ENCODE measurements at regions not wholly inside any gene's neighbourhood (a gene's known extent, or its start where the extent isn't known, plus 50 kb on each side); places are given as distances from the start of the nearest gene placed in this dataset.

GRCh38 chr3:150210461-150211110 is 197.5 kb upstream of the TSC22D2 start:
- Histone ChIP-seq H2BK20ac (ENCODE audit: low read length) (0 out of 2 replicates have a peak overlapping the region, but pooled peaks have one; percentile 18), H4K20me1 (replicated peaks in 1 of 2; ENCODE audit: control insufficient read depth in 1 of 2, insufficient read depth in 2 of 2, low read length in 2 of 2) (no peaks in the 10 kb centered on the region), H3K27ac (ENCODE audit: low read depth, low read length) (no peak overlapping the region; the same call in 1 of the 2 replicates), H3K14ac (ENCODE audit: insufficient read length) (no peak overlapping the region), H3K4ac (replicated peaks; ENCODE audit: insufficient read length, low read depth, low read length) (no peak overlapping the region), H2BK15ac (ENCODE audit: low read length) (no peak overlapping the region), H3K9me3 (ENCODE audit: insufficient read depth in 2 of 2, low read depth in 1 of 2, low read length in 1 of 2) (no peaks in the 10 kb centered on the region), H3K36me3 (ENCODE audit: control insufficient read depth in 2 of 4, insufficient read depth in 4 of 4, low read length in 3 of 4) (no peaks in the 10 kb centered on the region), H2AFZ (ENCODE audit: low read length) (peak overlapping the region; percentile 92), H3K18ac (ENCODE audit: extremely low read depth, low read length) (0 out of 2 replicates have a peak overlapping the region, but pooled peaks have one; percentile 41), H2BK120ac (replicated peaks; ENCODE audit: low read depth, low read length) (no peak overlapping the region), H3K79me1 (ENCODE audit: low read depth, low read length) (no peaks in the 10 kb centered on the region; the same call in 1 of the 2 replicates), H3K4me2 (ENCODE audit: insufficient read depth in 1 of 2, low read depth in 2 of 2, low read length in 2 of 2) (no peak overlapping the region), H3K4me3 (ENCODE audit: extremely low read depth in 1 of 4, insufficient read depth in 2 of 4, low read depth in 3 of 4, low read length in 4 of 4) (no peak overlapping the region), H4K91ac (replicated peaks; ENCODE audit: insufficient read length, low read length) (peak overlapping the region; percentile 86), H4K8ac (ENCODE audit: extremely low read depth, insufficient read depth, low read length) (peak overlapping the region; percentile 31), H3K56ac (replicated peaks; ENCODE audit: insufficient read length, low read depth, low read length) (no peak overlapping the region), H3K23ac (ENCODE audit: insufficient read length) (no peak overlapping the region), H2BK5ac (ENCODE audit: low read depth, low read length) (no peak overlapping the region), H2AK5ac (ENCODE audit: low read depth, low read length) (no peak overlapping the region), H3K9ac (replicated peaks in 1 of 4; ENCODE audit: extremely low read depth in 1 of 4, low read depth in 3 of 4, low read length in 3 of 4) (no peak overlapping the region), H3K79me2 (ENCODE audit: control insufficient read depth in 1 of 2, insufficient read depth in 2 of 2, low read length in 2 of 2) (no peaks in the 10 kb centered on the region), H2BK12ac (ENCODE audit: low read depth, low read length) (0 out of 2 replicates have a peak overlapping the region, but pooled peaks have one; percentile 13), H3K27me3 (replicated peaks in 1 of 4; ENCODE audit: control insufficient read depth in 3 of 4, extremely low read depth in 1 of 4, insufficient read depth in 3 of 4, low read length in 3 of 4) (no peaks in the 10 kb centered on the region), H4K5ac (ENCODE audit: insufficient read length, low read depth, low read length) (no peak overlapping the region), H3K23me2 (ENCODE audit: low read depth, low read length) (no peaks in the 10 kb centered on the region; the same call in 1 of the 2 replicates), H3K4me1 (replicated peaks in 1 of 4; ENCODE audit: control insufficient read depth in 3 of 4, insufficient read depth in 4 of 4, low read length in 3 of 4) (peaks cover 0 to 10% (median 4%) of the 10 kb centered on the region in 4 experiments; a peak in 5 of 7 replicates)
- POLR2A ChIA-PET (ENCODE audit: partially characterized antibody), result interaction anchor here (0.8 to 1.4 kb wide), 3 partner anchors 22 to 336 kb away, joined by 3 to 4 read pairs (median 3); partner anchors contain the start of genes EIF2A and SERP1
- CTCF ChIA-PET (ENCODE audit: partially characterized antibody), result interaction anchor here (0.5 to 3.7 kb wide), 14 partner anchors 9 to 382 kb away, joined by 3 to 18 read pairs (median 4); partner anchors contain the start of gene PFN2
- DNase-seq (ENCODE audit: low read depth in 1 of 2, low spot score in 2 of 2) (peak in 1 of 2 experiments; percentile 47), FAIRE-seq (no peak)
- WGBS, 2 experiments (ENCODE audit: extremely low coverage in 1 of 2, insufficient coverage in 1 of 2, insufficient read length in 1 of 2, insufficient replicate concordance in 2 of 2, low coverage in 1 of 2, low lambda C conversion rate in 2 of 2, missing lambda C conversion rate in 1 of 2), result 60% methylated on average over 4 of the region's 4 CpGs; no CpG with 5 or more reads in 1 of the 2 experiments
- TF ChIP-seq RAD21 (IDR thresholded peaks at IDR 0.05 in 1 of 2, conservative IDR thresholded peaks at IDR 0.05 in 1 of 2; ENCODE audit: low read depth in 2 of 2, low read length in 2 of 2), result no peak; a peak in 1 of 4 replicates
- no peak for TF ChIP-seq GTF2F1 (IDR thresholded peaks at IDR 0.05; ENCODE audit: borderline replicate concordance, low read depth, low read length)
- TF ChIP-seq ATF2 (IDR thresholded peaks at IDR 0.05; ENCODE audit: low read length), result no peak
- no peak for TF ChIP-seq CEBPB (IDR thresholded peaks at IDR 0.05; ENCODE audit: low read depth, low read length)
- TF ChIP-seq MAX (IDR thresholded peaks at IDR 0.05), result no peak
